ENCODE measurements at regions not wholly inside any gene's neighbourhood (a gene's known extent, or its start where the extent isn't known, plus 50 kb on each side); places are given as distances from the start of the nearest gene placed in this dataset.

DNA sequence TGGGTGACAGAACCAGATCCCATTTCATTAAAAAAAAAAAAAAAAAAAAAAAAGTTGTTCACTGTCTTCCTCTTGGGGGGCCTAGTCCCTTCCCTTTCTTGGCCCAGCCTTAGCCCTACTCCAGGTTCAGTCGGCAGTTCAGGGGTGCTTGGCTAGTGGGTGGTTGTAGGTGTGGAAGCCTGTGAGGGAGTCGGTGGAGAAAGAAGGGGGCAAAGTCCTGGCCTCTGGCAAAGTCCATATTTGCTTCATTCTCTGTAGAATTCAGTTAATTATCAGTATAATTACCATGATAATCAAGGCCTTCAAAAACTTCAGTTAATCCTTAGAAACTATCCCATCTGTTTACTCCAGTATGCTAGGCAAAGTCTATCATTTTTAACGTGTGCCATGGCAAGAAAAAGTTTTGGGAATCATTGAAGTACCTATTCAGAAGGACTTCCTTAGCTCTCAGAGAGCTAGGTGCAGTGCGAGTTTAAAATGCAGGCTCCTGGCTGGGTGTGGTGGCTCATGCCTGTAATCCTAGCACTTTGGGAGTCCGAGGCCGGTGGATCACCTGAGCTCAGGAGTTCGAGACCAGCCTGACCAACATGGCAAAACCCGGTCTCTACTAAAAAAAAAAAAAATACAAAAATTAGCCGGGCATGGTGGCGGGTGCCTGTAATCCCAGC, 205.7 kb upstream of the ARG1 start:
- no peak for DNase-seq (ENCODE audit: low read depth)
- no peak overlapping the region for H3K4me3 ChIP-seq (ENCODE audit: low read depth, low read length)
- in situ Hi-C loops (cut with HindIII; ENCODE audit: low sequenced_read_pairs): no loop called here
- TF ChIP-seq, protein P1, sequence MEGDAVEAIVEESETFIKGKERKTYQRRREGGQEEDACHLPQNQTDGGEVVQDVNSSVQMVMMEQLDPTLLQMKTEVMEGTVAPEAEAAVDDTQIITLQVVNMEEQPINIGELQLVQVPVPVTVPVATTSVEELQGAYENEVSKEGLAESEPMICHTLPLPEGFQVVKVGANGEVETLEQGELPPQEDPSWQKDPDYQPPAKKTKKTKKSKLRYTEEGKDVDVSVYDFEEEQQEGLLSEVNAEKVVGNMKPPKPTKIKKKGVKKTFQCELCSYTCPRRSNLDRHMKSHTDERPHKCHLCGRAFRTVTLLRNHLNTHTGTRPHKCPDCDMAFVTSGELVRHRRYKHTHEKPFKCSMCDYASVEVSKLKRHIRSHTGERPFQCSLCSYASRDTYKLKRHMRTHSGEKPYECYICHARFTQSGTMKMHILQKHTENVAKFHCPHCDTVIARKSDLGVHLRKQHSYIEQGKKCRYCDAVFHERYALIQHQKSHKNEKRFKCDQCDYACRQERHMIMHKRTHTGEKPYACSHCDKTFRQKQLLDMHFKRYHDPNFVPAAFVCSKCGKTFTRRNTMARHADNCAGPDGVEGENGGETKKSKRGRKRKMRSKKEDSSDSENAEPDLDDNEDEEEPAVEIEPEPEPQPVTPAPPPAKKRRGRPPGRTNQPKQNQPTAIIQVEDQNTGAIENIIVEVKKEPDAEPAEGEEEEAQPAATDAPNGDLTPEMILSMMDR (IDR thresholded peaks at IDR 0.05; ENCODE audit: low read depth, low read length, missing control alignments): no peak

DNA sequence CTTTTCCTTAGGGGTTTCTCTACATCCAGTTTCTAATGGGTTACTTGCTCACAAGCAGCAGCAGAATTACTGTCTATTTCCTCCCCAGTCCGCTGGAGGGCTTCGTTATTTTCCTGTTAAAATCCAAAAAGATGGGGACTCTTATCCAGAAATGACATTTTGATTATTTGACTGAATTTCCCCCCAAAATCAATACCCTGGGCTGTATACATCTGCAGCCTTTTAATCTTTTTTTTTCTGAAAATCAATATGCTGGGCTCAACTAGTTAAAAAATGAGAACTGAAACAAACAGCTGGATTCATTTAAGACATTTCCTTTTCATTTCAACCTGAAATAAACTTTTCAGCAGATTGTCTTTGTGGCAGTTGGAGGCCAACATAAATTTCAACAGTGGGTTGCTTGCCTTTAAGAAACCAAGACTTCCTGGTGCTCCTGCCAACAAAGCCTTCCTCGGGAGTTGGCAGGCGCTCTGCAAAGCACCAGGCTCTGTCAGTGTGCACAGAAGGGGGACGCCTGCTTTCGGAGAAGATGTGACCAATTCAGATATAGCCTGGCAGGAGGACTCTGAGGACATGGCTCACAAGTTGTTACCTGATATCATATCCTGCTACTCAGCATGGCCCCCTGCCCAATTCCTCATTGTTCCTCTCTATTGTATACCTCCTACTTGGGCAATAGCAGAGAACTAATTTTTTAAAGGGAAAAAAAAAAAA, 204.7 kb upstream of the ARG1 start:
- in situ Hi-C loops (cut with HindIII; ENCODE audit: low sequenced_read_pairs): no loop called here
- peak; percentile 61 for DNase-seq (ENCODE audit: low read depth)
- H3K4me3 ChIP-seq (ENCODE audit: low read depth, low read length): no peak overlapping the region
- TF ChIP-seq, protein P1 (IDR thresholded peaks at IDR 0.05; ENCODE audit: low read depth, low read length, missing control alignments): no peak

DNA sequence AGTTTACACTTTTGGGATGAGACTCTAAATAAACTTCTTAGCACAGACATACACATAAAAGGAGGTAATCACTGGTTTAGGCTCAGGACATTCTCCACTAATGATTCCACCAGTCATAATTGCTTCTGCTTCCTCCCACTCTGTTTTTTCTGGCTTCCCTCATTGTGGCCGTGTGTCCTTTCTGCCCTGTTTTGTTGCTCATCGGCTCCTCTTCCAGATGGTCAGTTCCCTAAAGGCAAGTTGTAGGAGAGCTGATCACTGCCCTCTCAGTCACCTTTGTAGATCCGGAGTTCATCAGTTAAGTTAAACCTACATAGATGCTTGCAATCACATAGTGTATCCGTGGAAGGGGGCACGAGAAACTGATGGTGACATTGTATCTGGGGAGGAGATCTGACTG, 200.5 kb upstream of the ARG1 start:
- in situ Hi-C loops (cut with HindIII; ENCODE audit: low sequenced_read_pairs): no loop called here
- DNase-seq (ENCODE audit: low read depth): no peak
- H3K4me3 ChIP-seq (ENCODE audit: low read depth, low read length): no peak overlapping the region
- TF ChIP-seq, protein P1 (IDR thresholded peaks at IDR 0.05; ENCODE audit: low read depth, low read length, missing control alignments): no peak

DNA sequence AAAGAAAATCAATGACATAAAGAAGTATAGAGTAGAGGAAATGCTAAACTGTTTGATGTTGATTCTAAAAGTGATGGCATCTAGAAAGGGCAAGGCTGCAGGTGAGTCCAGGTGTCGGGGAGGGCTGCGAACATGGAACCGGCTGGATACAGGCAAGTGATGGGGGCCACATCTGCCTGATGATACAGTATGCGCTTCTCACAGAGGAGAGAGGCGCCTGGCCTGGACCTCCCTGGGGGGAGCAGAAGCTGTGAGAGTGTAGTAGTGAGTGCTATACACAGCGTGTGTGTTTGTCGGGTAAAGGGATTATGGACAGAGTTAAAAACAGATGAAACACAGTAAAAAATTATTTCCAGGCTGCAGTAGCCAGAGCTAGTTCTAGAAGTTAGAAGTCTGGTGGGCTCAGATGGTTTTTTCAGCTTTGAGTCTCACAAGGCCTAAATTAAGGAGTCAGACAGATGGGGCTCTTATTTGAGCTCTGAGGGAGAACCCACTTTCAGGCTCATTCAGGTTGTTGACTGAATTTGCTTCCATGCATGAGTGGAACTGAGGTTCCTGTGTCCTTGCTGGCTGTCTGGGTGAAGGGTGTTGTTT, 195.8 kb upstream of the ARG1 start:
- no peak for DNase-seq (ENCODE audit: low read depth)
- no peak overlapping the region for H3K4me3 ChIP-seq (ENCODE audit: low read depth, low read length)
- TF ChIP-seq, protein P1 (IDR thresholded peaks at IDR 0.05; ENCODE audit: low read depth, low read length, missing control alignments): no peak
- in situ Hi-C loops (cut with HindIII; ENCODE audit: low sequenced_read_pairs): no loop called here

DNA sequence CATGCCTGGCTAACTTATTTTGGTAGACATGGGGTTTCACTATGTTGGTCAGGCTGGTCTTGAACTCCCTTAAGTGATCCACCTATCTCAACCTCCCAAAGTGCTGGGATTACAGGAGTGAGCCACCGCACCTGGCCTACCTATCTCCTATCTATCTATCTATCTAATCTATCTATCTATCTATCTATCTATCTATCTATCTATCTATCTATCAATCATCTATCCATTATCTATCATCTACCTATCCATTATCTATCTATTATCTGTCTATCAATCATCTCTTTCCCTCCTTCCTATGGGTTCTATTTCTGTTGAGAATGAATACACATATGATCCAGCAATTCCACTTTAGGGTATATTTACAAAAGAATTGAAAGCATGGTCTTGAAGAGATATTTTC, 194.2 kb upstream of the ARG1 start:
- in situ Hi-C loops (cut with HindIII; ENCODE audit: low sequenced_read_pairs): no loop called here

DNA sequence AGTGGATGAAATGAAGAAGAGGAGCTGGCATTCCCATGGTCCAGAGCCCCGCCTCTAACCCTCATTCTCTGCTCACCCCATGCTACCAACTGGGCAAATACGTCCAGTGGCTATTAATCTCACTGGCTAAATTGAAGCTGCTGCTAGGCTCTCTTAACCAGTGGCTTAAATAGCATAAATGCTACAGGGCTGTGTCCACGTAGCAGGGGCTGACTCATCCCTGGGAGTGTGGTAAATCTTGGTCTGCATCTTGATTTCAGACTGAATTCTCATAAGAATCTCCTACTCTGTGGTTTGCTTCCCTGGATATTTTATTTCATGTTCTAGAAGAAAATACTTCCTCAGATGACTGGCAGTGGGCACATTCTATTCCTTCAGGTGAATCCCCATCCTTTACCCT, 193.1 kb upstream of the ARG1 start:
- peak; percentile 50 for DNase-seq (ENCODE audit: low read depth)
- TF ChIP-seq, protein P1 (IDR thresholded peaks at IDR 0.05; ENCODE audit: low read depth, low read length, missing control alignments): no peak
- H3K4me3 ChIP-seq (ENCODE audit: low read depth, low read length): no peak overlapping the region
- in situ Hi-C loops (cut with HindIII; ENCODE audit: low sequenced_read_pairs): no loop called here

More for the DNA sequence above, 194.2 kb upstream of the ARG1 start:
- TF ChIP-seq, protein P1 (IDR thresholded peaks at IDR 0.05; ENCODE audit: low read depth, low read length, missing control alignments): no peak
- no peak for DNase-seq (ENCODE audit: low read depth)
- H3K4me3 ChIP-seq (ENCODE audit: low read depth, low read length): no peak overlapping the region

Data from astrocyte of the cerebellum (primary cell).